Thoracic aorta (tissue), 2 donors: ENCODE measurements at regions not wholly inside any gene's neighbourhood (a gene's known extent, or its start where the extent isn't known, plus 50 kb on each side); places are given as distances from the start of the nearest gene placed in this dataset.

Experiments
- ATAC-seq: fragments of 150-250 bp; one replicate; pipeline ENCODE4 v1.8.0; 2017; ENCODE audit warnings: low read depth; ENCODE audit not compliant: insufficient number of reproducible peaks, low FRiP score
- DNase-seq: peaks from one replicate; pipeline ENCODE4 v3.0.0-alpha.2; 2020; ENCODE audit warnings: low spot score
- H3K27ac ChIP-seq, 2 donors: fragments of 200-600 bp; sonication (generic); 1 replicate in 1 of 2; 2 replicates in 1 of 2; pipeline ENCODE4 v1.5.1; 2016; ENCODE audit warnings: mild to moderate bottlenecking in 2 of 2, moderate library complexity in 2 of 2
- H3K27me3 ChIP-seq: fragments of 200-600 bp; sonication (generic); replicated peaks from 2 replicates; pipeline ENCODE4 v1.6.0; 2016; ENCODE audit warnings: mild to moderate bottlenecking; ENCODE audit not compliant: insufficient read depth
- H3K36me3 ChIP-seq: fragments of 200-600 bp; sonication (generic); one replicate; pipeline ENCODE4 v1.5.1; 2016
- H3K4me1 ChIP-seq, 2 donors: fragments of 200-600 bp; sonication (generic); 1 replicate in 1 of 2; 2 replicates in 1 of 2; pipeline versions ENCODE4 v1.5.1 to v1.6.0; 2016; ENCODE audit warnings: low read depth in 2 of 2, mild to moderate bottlenecking in 1 of 2; ENCODE audit not compliant: control insufficient read depth in 1 of 2
- H3K4me3 ChIP-seq: fragments of 200-600 bp; sonication (generic); 2 replicates; pipeline ENCODE4 v1.5.1; 2016; ENCODE audit warnings: mild to moderate bottlenecking
- H3K9me3 ChIP-seq: fragments of 200-600 bp; sonication (generic); 2 replicates; pipeline ENCODE4 v1.5.1; 2016
- CTCF ChIP-seq: fragments of 200-600 bp; sonication (generic); IDR thresholded peaks from one replicate; pipeline ENCODE4 v1.5.1; 2019; ENCODE audit warnings: antibody characterized with exemption

GRCh38 chr7:34263168-34263567, 357.8 kb downstream of the BMPER start:
- Histone ChIP-seq H3K4me3 (no peak overlapping the region), H3K9me3 (no peaks in the 10 kb centered on the region), H3K36me3 (no peaks in the 10 kb centered on the region), H3K4me1 (no peaks in the 10 kb centered on the region), H3K27ac (no peak overlapping the region), H3K27me3 (no peaks in the 10 kb centered on the region)
- no peak for DNase-seq
- ATAC-seq: no peak
- TF ChIP-seq CTCF: no peak

- Histone ChIP-seq H3K4me3 (no peak overlapping the region), H3K27ac (no peak overlapping the region), H3K27me3 (no peaks in the 10 kb centered on the region), H3K9me3 (no peaks in the 10 kb centered on the region), H3K36me3 (no peaks in the 10 kb centered on the region), H3K4me1 (no peaks in the 10 kb centered on the region)
- ATAC-seq (no peak), DNase-seq (no peak)
- TF ChIP-seq CTCF: no peak
Measured at GRCh38 chr7:34269084-34269483, 363.7 kb downstream of the BMPER start.

- ATAC-seq (no peak), DNase-seq (no peak)
- H3K27ac ChIP-seq: no peak overlapping the region
- H3K9me3 ChIP-seq: no peaks in the 10 kb centered on the region
- no peaks in the 10 kb centered on the region for H3K27me3 ChIP-seq
- H3K4me3 ChIP-seq: no peak overlapping the region
- no peak for TF ChIP-seq CTCF
- no peaks in the 10 kb centered on the region for H3K36me3 ChIP-seq
- H3K4me1 ChIP-seq: no peaks in the 10 kb centered on the region
Measured at GRCh38 chr7:34275624-34276023, 370.3 kb downstream of the BMPER start.

GRCh38 chr7:34277016-34277802, 371.9 kb downstream of the BMPER start:
- no peaks in the 10 kb centered on the region for H3K9me3 ChIP-seq
- no peak for TF ChIP-seq CTCF
- H3K27ac ChIP-seq: no peak overlapping the region
- H3K27me3 ChIP-seq: no peaks in the 10 kb centered on the region
- H3K4me1 ChIP-seq: no peaks in the 10 kb centered on the region
- DNase-seq: no peak
- ATAC-seq: no peak
- H3K4me3 ChIP-seq: no peak overlapping the region
- H3K36me3 ChIP-seq: no peaks in the 10 kb centered on the region

- H3K9me3 ChIP-seq: no peaks in the 10 kb centered on the region
- H3K27ac ChIP-seq: no peak overlapping the region
- no peak overlapping the region for H3K4me3 ChIP-seq
- no peaks in the 10 kb centered on the region for H3K36me3 ChIP-seq
- no peak for ATAC-seq
- H3K27me3 ChIP-seq: no peaks in the 10 kb centered on the region
- H3K4me1 ChIP-seq: no peaks in the 10 kb centered on the region
- TF ChIP-seq CTCF: no peak
- DNase-seq: no peak
Measured at GRCh38 chr7:34277803-34278199, 372.5 kb downstream of the BMPER start.
